Uterus (tissue), 2 donors: ENCODE measurements at regions not wholly inside any gene's neighbourhood (a gene's known extent, or its start where the extent isn't known, plus 50 kb on each side); places are given as distances from the start of the nearest gene placed in this dataset.

Experiments used
- CTCF ChIP-seq, 4 experiments: fragments of 200-600 bp in 2 of 4; fragments of 450-650 bp in 2 of 4; sonication (generic) in 2 of 4; IDR thresholded peaks; one replicate each; pipeline ENCODE4 v1.5.1; 2016 to 2019; ENCODE audit warnings: antibody characterized with exemption in 4 of 4, mild to moderate bottlenecking in 2 of 4, moderate library complexity in 1 of 4
- POLR2A ChIP-seq, 2 donors: fragments of 450-650 bp; IDR thresholded peaks; one replicate each; pipeline ENCODE4 v1.6.1; 2016; ENCODE audit warnings: antibody characterized with exemption in 2 of 2, mild to moderate bottlenecking in 1 of 2, moderate library complexity in 1 of 2

- TF ChIP-seq CTCF (IDR thresholded peaks at IDR 0.05) (no peak), POLR2A (IDR thresholded peaks at IDR 0.05) (no peak)
Measured at GRCh38 chr3:64398476-64398875, 173.2 kb upstream of the PRICKLE2 start.
